ENCODE measurements at regions not wholly inside any gene's neighbourhood (a gene's known extent, or its start where the extent isn't known, plus 50 kb on each side); places are given as distances from the start of the nearest gene placed in this dataset.
"Not testable (repeated sequence)": the region's sequence is repeated elsewhere in the genome, so short reads cannot be mapped to it uniquely, and the experiment has no call there.

DNA sequence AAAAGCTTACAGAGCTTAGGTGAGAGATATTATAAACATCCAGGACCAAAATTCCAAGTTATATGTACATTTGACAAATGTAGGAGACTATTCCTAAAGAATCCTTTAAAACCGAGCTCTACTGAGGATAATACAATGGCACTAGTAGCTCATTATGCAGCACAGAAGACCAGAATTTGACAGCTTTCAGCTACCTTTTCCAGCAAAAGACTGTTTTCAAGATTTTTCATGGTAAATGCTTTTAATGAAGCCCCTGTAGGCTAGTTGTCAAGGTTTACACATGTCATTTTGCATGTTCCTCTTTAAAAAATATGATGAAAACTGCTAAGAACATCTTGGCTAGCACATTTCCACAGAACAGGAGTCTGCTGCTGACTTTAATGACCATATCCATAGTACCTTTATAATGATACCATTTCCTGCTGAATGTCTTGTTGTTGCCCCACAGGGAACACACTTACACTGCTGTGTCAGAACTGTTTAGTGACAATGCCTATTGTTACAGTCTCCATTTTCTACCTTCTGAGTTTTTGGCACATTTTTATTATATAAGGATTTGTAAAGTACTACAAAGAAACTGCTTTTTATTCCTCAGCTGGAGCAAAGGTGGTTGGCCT, 1382.3 kb downstream of the RAPGEF2 start:
- no peak for DNase-seq (ENCODE audit: low read depth)

DNA sequence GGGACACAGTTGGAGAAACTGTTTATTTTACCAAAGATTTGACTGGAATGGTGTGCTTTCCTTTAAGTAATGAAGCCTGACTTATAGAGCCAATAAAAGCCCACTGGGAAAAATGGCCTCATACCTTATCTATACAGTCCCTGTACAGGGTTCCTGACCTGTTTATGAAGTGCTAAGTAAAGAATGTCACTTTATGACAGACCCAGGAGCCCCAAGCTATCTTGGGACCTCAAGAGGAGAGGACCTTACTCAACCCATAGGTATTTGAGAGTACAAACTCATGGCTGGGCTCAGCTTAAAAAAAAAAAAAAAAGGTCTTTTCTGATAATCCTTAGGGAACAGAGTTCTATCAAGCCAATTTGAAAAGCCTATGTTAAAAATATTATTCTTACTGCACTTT, 1389.3 kb downstream of the RAPGEF2 start:
- DNase-seq (ENCODE audit: low read depth), result no peak

DNA sequence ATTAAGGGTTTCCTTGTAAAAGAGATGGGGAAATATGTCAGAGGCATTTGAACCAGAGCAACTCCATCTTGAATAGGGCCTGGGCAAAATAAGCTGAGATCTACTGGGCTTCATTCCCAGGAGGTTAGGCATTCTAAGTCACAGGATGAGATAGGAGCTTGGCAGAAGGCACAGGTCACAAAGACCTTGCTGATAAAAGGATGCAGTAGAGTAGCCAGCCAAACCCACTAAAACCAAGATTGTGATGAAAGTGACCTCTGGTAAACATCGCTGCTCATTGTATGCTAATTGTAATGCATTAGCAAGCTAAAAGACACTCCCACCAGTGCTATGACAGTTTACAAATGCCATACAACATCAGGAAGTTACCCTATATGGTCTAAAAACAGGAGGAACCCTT, 1390.3 kb downstream of the RAPGEF2 start:
- DNase-seq (ENCODE audit: low read depth), result no peak

DNA sequence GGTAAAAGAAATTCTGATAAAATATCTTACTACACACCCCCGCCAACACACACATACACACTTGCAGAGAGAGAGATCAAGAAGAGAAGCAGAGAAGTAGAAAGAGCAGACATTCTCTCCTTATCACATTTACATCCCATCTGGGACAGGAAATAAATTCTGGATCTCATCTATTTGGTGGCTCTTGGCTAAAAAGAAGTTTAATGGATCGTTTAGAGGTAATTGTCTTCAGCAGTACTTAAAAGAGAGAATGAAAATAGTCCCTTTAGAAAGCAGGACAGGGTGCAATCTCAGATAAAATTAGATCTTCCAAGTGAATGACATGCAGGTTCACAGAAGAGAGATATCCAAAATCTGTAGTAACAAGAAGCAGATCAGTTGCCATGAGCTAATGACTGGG, 1392.5 kb downstream of the RAPGEF2 start:
- DNase-seq (ENCODE audit: low read depth), result no peak

DNA sequence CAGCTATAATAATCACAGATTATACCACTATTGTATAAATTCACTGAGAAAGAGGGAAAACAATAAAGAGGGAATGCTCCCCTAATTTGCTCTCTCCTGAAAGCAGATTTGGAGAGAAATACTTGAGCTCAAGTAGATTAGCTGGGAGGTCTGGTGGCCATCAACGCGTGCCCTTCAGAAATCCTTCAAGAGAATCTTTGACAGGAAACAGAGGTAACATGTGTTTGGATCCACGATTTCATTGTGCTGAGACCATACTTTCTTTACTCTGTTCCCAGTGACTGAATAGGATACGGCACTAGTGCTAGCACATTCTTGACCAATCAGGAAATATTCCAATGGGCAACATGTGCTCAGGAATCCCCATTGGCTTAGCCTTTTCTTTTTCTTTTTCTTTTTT, 1395.3 kb downstream of the RAPGEF2 start:
- DNase-seq (ENCODE audit: low read depth), result no peak

DNA sequence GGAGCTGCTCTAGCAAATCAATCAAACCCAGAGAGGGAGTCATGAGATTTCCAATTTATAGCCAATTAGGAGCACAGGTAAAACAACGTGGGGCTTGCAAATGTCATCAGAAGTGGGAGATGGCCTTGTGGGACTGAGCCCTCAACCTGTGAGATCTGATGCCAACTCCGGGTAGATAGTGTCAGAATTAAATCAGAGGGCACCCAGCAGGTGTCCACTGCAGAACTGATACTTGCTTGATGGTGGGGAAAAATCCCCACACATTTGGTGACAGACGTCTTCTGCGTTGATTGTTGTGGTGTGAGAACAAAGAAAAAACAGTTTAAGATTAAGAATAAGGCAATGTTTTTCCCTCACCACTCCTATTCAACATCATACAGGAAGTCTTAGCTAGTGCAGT, 1402.8 kb downstream of the RAPGEF2 start:
- DNase-seq (ENCODE audit: low read depth), result no peak

DNA sequence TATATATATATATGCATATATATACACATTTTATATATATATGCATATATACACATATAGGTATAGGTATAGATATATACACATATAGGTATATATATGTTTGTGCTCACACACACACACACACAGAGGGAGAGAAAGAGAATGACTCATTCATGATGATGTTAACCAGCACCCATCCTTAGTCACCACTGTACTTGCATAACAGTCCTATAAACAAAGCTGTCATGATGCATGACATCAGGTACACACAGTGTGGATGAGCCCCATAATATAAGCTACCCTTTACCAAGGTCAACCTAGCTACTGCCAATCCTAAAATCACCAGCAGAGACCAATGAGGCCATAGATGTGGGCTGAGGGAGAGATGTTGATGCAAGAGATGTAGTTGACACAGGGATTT, 1408.0 kb downstream of the RAPGEF2 start:
- no peak for DNase-seq (ENCODE audit: low read depth)

DNA sequence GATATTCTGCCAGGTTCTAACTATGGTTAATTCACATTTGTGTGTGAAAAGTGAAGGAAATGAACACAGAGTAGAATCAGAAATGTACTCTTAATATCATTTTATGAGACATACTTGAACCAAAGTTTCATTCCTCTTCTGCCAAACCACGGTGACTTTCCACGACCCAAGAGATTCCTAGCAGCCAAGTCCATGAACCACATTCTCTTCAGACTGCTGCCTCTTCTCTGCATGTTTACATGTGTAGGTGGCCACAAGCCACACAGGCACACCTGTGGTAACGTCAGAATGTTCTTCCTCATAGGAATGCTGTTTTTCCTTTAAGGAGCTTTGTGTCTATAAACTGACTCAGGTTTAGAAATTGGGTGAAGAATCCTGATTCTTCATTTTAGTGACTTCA, 1411.2 kb downstream of the RAPGEF2 start:
- no peak for DNase-seq (ENCODE audit: low read depth)

DNA sequence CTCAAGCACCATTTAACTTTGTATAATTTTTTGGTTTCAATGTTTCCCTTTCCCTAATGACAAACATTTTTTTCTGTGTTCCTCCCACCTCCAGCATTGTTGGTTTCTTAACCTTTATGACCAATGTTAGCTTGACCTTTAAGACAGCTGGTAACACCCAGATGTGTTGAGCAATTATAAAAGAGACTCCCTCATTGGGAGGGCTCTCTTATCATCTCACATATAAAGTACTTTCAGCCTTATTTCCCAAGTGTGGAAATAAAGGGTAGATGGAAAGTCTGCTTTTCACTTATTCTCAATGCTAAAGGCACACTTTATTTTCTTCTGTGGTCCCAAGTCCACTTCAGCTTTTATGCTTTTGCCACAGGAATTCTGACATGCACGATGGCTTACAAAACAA, 1420.4 kb downstream of the RAPGEF2 start:
- DNase-seq (ENCODE audit: low read depth), result no peak

DNA sequence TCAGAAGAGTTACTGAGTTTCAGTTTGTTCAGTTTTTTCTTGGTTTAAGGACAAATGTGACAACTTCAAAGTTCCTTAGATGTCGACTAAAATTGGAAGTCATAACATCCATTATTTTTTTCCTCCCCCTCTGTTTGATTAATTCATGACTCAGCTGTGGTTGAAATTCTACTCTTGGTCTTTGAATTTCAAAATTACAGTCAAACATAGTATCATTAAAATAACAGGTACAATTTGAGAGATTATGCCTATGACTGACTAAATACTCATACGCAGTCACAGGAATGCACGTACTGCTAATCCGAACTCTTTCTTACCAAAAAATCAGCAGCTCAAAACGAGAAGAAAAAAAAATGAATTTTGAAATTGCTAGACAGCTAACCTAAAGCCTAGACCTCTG, 1434.8 kb downstream of the RAPGEF2 start:
- DNase-seq (ENCODE audit: low read depth), result no peak

DNA sequence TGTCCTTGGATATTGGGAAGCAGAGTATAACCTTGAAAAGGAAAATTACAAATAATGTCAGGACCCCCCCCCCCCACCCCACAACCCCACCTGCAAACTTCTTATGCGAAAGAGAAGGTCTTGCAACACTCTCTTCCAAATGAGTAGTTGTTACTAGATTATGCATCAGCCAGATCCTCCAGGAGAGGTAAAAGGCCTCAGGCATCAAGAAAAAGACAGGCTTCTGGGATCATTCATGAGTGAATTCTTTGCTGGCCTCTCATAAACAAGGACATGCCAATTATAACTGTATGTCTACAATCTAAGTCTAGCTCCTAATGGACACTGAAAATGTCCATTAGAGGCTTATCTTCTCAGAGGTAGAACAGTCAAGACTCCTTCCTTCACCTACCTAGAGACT, 1443.3 kb downstream of the RAPGEF2 start:
- DNase-seq (ENCODE audit: low read depth), result no peak

DNA sequence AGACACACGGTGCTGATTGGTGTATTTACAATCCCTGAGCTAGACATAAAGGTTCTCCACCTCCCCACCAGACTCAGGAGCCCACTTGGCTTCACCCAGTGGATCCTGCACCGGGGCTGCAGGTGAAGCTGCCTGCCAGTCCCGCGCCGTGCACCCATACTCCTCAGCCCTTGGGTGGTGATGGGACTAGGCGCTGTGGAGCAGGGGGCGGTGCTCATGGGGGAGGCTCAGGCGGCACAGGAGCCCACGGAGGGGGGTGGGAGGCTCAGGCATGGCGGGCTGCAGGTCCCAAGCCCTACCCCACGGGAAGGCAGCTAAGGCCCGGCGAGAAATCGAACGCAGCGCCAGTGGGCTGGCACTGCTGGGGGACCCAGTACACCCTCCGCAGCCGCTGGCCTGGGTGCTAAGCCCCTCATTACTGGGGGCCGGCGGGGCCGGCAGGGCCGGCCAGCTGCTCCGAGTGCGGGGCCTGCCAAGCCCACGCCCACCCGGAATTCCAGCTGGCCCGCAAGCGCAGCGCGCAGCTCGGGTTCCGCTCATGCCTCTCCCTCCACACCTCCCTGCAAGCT, 1447.2 kb downstream of the RAPGEF2 start:
- DNase-seq (ENCODE audit: low read depth), result not testable (repeated sequence)

DNA sequence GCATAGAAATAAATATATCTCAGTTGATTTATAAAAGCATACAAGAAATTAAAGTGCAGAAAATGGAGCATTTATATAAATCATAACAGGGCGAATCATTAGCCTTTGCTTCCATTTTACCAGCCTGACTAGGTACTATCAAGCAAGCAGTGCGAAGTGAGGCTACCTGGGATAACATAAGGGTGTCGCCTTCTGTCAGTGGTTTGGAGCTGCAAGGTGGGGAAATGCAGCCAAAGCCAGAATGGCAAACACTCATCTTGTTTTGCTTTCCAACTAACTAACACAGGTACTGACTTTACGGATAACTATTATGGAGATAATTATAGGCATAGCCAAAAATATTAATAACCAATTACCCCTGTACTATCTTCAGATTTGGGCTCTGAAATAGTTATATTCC, 1459.8 kb downstream of the RAPGEF2 start:
- DNase-seq (ENCODE audit: low read depth), result no peak

DNA sequence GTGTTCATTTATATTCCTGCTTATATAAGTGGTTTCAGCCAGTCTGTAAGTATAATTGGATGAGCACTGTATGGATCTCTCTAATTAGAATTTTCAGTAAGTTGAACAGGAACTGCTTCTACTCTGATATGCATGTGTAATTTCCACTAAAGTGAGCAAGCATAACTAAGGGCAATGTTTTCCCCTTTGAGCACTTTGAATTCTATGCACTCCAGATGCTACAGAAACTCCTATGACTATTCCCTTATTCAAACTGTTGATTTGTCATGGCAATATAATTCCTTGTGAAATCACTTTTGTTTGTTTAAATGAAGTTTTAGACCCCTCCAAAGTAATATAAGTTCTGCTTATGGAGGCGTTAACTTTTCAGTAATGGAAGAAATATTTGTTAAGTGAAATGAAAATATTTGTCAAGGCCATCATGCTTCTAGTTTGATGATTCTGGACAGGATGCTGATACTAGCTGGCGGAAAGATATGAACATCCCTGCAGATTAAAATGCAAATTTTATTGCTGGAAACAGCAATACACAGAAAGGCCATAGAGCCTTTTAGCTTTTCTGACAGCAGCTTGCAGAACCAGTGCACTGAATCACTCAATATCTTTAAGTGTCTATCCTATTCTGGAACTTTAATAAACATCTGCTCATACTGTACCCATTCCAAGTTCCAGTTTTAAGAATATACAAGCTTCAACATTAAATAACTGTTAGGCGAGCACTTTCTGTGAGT, 1460.8 kb downstream of the RAPGEF2 start:
- DNase-seq (ENCODE audit: low read depth), result no peak

DNA sequence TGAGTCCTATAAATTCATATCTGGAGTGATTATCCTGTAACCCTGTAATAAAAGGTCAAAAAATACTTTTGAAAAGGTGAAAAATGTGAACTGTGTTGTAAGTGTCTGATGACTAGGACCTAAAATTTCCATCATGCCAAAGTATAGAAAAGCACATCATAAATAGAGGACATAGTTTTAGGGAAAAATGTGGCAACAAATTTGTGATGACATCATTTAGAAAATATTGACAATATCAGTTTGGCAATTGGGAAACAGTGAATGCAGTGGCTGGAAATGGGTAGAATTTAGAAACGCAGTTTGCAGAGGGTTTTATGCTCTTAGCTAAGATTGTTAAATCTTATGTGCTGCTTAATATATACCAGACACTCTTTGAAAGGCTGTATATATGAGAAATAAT, 1464.8 kb downstream of the RAPGEF2 start:
- no peak for DNase-seq (ENCODE audit: low read depth)

DNA sequence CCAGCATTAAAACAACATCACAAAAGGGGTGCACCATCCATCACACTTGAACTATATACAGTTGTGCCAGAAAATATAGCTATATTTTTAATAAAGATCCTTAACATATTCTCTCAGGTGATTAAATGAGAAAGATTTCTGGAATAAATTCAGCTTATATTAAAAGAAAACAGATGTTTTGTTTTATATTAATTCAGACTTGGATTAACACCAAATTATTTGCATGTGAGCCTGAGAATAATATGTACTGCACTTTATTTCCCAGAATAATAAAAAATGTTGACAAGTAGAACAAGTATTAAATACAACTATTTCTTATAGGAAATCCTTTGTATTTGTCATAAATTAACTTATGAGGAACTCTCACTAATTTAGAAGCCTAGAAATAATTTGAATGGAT, 1467.4 kb downstream of the RAPGEF2 start:
- no peak for DNase-seq (ENCODE audit: low read depth)

DNA sequence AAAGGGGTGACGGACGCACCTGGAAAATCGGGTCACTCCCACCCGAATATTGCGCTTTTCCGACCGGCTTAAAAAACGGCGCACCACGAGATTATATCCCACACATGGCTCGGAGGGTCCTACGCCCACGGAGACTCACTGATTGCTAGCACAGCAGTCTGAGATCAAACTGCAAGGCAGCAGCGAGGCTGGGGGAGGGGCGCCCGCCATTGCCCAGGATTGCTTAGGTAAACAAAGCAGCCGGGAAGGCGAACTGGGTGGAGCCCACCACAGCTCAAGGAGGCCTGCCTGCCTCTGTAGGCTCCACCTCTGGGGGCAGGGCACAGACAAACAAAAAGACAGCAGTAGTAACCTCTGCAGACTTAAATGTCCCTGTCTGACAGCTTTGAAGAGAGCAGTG, 1471.4 kb downstream of the RAPGEF2 start:
- not testable (repeated sequence) for DNase-seq (ENCODE audit: low read depth)

DNA sequence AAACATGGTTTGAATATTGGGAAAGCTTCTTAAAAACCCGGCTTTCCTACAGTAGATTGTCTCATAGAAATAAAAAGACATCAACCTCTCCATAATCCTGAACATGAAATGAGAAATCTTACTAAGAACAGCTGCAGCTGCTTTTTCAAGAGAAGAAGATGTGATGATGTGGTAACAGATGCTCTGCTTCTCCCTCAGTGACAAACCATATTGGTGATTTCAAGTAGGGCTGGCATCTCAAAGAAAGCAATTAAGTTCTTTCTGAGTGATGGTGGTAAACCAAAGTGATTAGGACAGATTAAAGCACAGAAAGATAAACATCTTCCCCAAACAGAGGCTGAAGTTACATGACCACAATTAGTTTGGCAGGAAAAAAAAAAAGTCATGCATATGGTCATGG, 1477.7 kb downstream of the RAPGEF2 start:
- DNase-seq (ENCODE audit: low read depth), result no peak

DNA sequence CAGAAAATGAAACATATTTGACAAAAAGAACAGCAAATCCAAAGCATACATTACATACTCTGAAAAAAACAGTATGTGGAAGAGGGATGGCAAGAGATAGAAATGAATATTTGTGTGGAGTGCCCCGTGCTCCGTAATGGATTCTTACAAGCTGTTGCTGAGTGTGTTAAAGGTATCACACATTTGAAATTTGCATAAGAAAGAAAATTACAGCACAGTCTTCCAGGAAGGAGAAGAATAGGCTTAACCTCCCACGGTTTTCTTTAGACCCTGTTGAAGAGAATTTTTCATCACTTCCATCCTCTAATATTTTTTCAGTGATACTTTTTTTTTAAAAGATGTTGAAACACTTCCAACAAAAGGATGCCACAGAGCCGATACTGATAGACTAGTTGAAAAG, 1489.4 kb downstream of the RAPGEF2 start:
- no peak for DNase-seq (ENCODE audit: low read depth)

DNA sequence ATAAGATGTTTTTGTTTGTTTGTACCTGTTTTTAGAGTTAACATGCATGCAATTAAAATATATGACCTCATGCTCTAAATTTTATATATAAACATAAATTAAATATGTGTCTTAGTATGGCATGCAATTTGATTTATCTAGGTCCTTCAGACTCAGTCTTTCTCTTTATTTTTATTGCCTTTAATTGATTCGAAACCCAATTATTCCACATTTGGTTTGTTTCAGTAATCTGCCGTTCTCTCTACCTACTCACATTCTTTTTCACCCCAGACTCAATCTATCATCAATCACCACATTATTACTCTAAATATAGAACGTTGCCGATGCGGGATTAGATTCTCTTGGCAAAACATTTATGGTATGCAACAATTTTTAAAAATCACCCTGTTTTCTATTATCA, 1492.8 kb downstream of the RAPGEF2 start:
- no peak for DNase-seq (ENCODE audit: low read depth)

DNA sequence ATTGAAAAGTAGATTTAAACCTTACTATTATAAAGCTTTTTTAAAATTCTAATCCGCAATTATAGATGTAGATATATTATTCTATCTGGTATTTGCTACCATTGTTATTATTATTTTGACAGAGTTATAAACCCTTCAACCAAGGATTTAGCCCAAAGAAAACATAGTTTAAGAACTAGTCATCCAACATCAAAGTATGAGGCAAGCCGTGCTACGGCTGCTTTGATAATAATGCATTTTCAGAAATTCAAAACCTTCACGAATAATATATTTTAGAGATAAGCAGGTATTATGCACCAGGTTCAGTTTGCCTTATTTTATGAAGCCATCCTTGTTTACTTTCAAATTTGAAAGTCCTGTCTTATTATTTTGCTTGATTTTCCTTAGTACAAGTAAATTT, 1501.7 kb downstream of the RAPGEF2 start:
- no peak for DNase-seq (ENCODE audit: low read depth)

DNA sequence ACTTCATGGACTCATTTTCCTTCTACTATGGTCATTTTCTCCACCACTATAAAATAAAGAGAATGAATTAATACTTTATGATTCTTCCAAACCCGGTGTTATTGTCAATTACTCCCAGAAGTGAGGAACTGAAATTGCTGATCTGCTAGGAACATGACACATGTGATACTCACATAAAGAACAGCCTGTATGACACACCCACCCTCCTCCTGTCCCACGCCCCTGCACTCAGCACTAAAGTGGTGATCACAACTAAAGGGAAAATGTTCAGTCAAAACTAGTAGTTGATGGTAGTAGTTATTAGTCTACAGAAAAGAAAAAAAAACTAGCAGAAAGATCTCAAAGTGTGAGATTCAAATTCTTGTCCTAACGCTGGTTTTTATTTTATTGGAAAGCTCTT, 1508.3 kb downstream of the RAPGEF2 start:
- no peak for DNase-seq (ENCODE audit: low read depth)

DNA sequence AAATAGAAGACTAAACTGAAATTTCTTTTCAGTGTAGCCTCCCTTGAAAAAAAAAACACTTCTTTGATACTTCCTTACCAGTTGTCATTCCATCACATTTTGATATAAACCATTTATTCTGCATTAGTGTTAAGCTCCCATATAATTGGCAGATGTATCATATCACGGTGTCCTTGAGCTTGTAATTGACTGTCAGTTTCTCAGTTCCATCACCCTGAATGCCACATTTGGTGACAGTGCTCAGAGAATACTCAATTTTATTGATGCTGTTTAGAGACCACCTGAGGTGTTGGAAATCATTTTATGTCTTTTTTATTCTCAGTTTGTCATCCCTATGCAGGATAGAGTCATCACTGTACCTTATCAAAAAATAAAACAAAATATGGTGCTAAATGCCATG, 1528.2 kb downstream of the RAPGEF2 start:
- no peak for DNase-seq (ENCODE audit: low read depth)

DNA sequence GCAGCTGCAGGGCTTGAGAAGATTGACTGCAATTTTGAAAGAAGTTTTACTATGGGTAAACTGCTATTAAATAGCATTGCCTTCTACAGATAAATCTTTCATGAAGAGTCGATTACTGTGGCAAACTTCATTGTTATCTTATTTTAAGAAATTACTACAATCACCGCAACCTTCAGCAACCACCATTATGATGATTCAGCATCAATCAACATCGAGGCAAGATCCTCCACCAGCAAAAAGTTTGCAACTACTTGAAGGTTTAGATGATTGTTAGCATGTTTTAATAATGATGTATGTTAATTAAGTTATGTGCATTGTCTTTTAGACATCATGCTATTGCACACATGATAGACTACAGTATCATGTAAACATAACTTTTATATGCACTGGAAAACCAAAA, 1511.0 kb downstream of the FSTL5 start:
- no peak for DNase-seq (ENCODE audit: low read depth)
